SK-N-SH (cell line): ENCODE measurements at regions not wholly inside any gene's neighbourhood (a gene's known extent, or its start where the extent isn't known, plus 50 kb on each side); places are given as distances from the start of the nearest gene placed in this dataset.

Experiments
- CTCF ChIP-seq: fragments of 200-600 bp; sonication (generic); IDR thresholded peaks from 2 replicates; pipeline ENCODE4 v1.6.1; 2017; ENCODE audit warnings: antibody characterized with exemption, mild to moderate bottlenecking, moderate library complexity
- EP300 ChIP-seq, 2 experiments: IDR thresholded peaks; 2 replicates each; pipeline versions ENCODE4 v1.4.0 to v1.6.1; 2012; ENCODE audit warnings: borderline replicate concordance in 1 of 2, low read depth in 1 of 2, low read length in 1 of 2
- PBX3 ChIP-seq: IDR thresholded peaks from 2 replicates; pipeline ENCODE4; 2012
- POLR2AphosphoS5 ChIP-seq: IDR thresholded peaks from 2 replicates; pipeline ENCODE4 v1.6.1; 2012; ENCODE audit warnings: low read depth, low read length
- TAF1 ChIP-seq: IDR thresholded peaks from 2 replicates; pipeline ENCODE4 v1.6.1; 2012; ENCODE audit warnings: low read depth, mild to moderate bottlenecking, low read length, moderate library complexity, borderline replicate concordance

- TF ChIP-seq CTCF (no peak), TAF1 (no peak), PBX3 (no peak), EP300 (IDR thresholded peaks at IDR 0.05; ENCODE audit: borderline replicate concordance in 1 of 2, low read depth in 1 of 2, low read length in 1 of 2) (no peak), POLR2AphosphoS5 (no peak)
Measured at GRCh38 chr4:134313591-134313990, 112.0 kb upstream of the PABPC4L start.
